ENCODE measurements at regions not wholly inside any gene's neighbourhood (a gene's known extent, or its start where the extent isn't known, plus 50 kb on each side); places are given as distances from the start of the nearest gene placed in this dataset.

DNA sequence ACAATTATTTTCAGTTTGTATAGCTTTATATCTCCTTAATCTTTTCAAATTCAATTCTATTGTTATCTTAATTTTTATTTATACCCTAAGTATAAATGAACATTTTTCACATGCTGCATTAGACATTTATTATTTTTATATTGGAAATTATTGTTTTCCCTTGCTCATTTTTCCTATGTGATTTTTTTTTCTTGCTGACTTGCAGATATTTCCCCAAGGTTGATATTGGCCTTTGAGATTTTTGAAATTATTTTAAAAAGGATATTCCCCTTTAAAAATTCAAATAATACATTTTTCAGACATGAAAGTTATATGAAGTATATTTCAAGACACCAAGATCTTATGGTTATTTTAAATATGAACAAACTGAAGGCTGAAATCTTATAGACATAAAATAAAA lies 234.2 kb downstream of the TRIM36 start:
- TF ChIP-seq, protein P1, sequence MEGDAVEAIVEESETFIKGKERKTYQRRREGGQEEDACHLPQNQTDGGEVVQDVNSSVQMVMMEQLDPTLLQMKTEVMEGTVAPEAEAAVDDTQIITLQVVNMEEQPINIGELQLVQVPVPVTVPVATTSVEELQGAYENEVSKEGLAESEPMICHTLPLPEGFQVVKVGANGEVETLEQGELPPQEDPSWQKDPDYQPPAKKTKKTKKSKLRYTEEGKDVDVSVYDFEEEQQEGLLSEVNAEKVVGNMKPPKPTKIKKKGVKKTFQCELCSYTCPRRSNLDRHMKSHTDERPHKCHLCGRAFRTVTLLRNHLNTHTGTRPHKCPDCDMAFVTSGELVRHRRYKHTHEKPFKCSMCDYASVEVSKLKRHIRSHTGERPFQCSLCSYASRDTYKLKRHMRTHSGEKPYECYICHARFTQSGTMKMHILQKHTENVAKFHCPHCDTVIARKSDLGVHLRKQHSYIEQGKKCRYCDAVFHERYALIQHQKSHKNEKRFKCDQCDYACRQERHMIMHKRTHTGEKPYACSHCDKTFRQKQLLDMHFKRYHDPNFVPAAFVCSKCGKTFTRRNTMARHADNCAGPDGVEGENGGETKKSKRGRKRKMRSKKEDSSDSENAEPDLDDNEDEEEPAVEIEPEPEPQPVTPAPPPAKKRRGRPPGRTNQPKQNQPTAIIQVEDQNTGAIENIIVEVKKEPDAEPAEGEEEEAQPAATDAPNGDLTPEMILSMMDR (IDR thresholded peaks at IDR 0.05) = no peak

DNA sequence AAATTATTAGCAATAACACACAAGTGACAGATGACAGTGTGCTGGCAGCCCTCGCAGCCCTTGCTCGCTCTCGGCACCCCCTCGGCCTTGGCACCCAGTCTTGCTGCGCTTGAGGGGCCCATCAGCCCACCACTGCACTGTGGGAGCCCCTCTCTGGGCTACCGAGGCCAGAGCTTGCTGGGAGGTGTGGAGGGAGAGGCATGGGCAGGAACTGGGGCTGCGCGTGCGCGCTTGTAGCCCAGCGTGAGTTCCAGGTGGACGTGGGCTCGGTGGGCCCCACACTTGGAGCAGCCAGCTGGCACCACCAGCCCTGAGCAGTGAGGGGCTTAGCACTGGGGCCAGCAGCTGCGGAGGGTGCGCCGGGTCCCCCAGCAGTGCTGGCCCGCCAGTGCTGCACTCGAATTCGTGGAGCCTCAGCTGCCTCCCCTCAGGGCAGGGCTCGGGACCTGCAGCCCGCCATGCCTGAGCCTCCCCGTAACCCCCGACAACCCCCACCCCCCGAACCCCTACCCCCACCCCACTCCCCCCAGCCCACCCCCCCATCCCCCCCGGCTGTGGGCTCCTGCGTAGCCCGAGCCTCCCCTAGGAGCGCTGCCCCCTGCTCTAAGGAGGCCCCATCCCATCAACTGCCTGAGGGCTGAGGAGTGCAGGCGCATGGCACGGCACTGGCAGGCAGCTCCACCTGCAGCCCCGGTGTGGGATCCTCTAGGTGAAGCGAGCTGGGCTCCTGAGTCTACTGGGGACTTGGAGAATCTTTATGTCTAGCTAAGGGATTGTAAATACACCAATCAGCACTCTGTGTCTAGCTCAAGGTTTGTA lies 240.9 kb downstream of the TRIM36 start:
- H3K36me3 ChIP-seq = no peaks in the 10 kb centered on the region
- H3K4me3 ChIP-seq = no peak overlapping the region
- no peak for DNase-seq
- intact Hi-C loops (cut with DNase I) = no loop called here
- no peak overlapping the region for H3K27ac ChIP-seq
- ATAC-seq = no peak
- H3K9me3 ChIP-seq = peaks cover 0 to 16% (median 0%) of the 10 kb centered on the region in 11 donors
- TF ChIP-seq, protein P1 (IDR thresholded peaks at IDR 0.05) = no peak
- H3K4me1 ChIP-seq = no peaks in the 10 kb centered on the region
- WGBS, 2 donors = 84 to 87% methylated on average over 32 of the region's 32 CpGs
- H3K27me3 ChIP-seq = no peaks in the 10 kb centered on the region

More for the DNA sequence above, 234.2 kb downstream of the TRIM36 start:
- Histone ChIP-seq H3K9me3 (peaks cover 0 to 31% (median 4%) of the 10 kb centered on the region in 11 donors), H3K36me3 (no peaks in the 10 kb centered on the region), H3K27ac (no peak overlapping the region), H3K4me3 (no peak overlapping the region), H3K4me1 (no peaks in the 10 kb centered on the region), H3K27me3 (no peaks in the 10 kb centered on the region)
- intact Hi-C loops (cut with DNase I) = no loop called here
- DNase-seq (no peak), ATAC-seq (no peak)

DNA sequence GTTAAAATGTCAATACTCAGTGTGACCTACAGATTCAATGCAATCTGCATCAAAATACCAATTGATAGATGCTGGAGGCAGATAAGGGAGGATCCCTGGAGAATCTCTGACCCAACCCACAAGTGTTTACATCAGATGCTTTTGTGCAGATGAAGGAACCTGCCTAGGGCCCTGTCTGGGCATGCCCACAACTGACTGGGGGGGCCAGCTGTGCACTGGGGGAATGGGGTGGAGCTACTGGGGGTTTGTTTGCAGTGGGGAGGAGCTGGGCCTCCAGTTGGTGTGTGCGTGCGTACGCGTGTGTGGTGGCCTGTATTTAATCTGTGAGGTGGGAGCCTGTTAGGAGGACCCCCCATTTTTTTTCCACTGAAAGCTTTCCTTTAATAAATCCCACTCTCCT lies 244.9 kb downstream of the TRIM36 start:
- no peak overlapping the region for H3K4me3 ChIP-seq
- TF ChIP-seq, protein P1 (IDR thresholded peaks at IDR 0.05) = no peak
- no peaks in the 10 kb centered on the region for H3K36me3 ChIP-seq
- H3K4me1 ChIP-seq = no peaks in the 10 kb centered on the region
- 95 to 100% methylated on average over 3 to 4 of the region's 4 CpGs for WGBS, 2 donors
- H3K27ac ChIP-seq = no peak overlapping the region
- H3K27me3 ChIP-seq = no peaks in the 10 kb centered on the region
- DNase-seq = no peak
- H3K9me3 ChIP-seq = peaks cover 0 to 27% (median 0%) of the 10 kb centered on the region in 11 donors
- intact Hi-C loops (cut with DNase I) = no loop called here
- ATAC-seq = no peak

DNA sequence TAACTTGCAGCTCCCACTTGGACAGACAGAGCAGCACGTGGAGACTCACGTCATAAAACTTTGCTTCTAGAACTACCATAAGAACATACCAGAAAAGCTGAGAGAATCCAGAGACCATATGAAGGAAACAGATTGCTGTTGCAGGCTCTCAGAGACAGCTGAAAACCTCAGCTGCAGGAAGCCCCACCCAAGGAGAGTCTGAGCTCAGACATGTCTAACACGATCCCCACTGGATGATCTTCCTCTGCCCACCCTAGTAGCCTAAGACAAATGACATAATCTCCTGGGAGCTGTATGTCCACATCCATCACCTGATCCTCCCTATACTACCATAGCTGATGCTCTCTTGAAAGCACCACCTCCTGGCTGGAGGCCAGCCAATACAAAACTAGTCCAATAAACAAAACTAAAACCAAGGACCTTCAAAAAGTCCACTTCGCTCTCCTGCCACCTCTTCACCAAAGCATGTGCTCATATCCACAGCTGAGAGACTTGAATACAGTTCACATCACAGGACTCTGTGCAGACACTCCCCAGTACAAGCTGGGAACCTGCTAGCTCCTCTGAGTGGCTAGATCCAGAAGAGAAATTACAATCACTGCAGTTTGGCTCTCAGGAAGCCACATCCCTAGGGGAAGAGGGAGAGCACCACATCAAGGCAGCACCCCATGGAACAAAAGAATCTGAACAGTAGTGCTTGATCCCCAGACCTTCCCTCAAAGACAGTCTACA lies 257.4 kb downstream of the TRIM36 start:
- no peak overlapping the region for H3K4me3 ChIP-seq
- ATAC-seq (no peak), DNase-seq (no peak)
- 57 to 65% methylated on average over 4 of the region's 4 CpGs for WGBS, 2 donors
- H3K4me1 ChIP-seq = no peaks in the 10 kb centered on the region
- H3K27ac ChIP-seq = no peak overlapping the region
- H3K36me3 ChIP-seq = no peaks in the 10 kb centered on the region
- H3K9me3 ChIP-seq = peaks cover 0 to 49% (median 7%) of the 10 kb centered on the region in 11 donors
- intact Hi-C loops (cut with DNase I) = no loop called here
- TF ChIP-seq, protein P1 (IDR thresholded peaks at IDR 0.05) = no peak
- no peaks in the 10 kb centered on the region for H3K27me3 ChIP-seq
